ENCODE measurements at regions not wholly inside any gene's neighbourhood (a gene's known extent, or its start where the extent isn't known, plus 50 kb on each side); places are given as distances from the start of the nearest gene placed in this dataset.

GRCh38 chr3:102068327-102068726 lies 219.0 kb downstream of the NFKBIZ start:
- no peak for ATAC-seq (ENCODE audit: low FRiP score)

DNA sequence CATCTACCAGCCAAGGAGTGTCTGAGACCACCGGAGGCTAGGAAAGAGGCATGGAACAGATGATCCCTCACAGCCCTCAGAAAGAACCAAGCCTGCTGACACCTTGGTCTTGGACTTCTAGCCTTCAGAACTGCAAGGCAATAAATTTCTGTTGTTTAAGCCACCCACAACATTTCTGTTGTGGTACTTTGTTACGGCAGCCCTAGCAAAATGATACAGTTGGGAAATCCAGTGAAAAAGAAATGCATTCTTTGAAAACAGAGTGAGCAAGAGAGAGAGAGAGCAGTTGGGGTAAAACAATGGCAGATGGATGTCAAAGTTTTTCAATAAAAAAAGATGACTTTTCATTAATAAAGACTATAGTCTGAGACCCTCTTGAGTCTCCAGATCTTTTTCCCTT lies 219.4 kb downstream of the NFKBIZ start:
- no peak for DNase-seq (ENCODE audit: low spot score)
- ATAC-seq (ENCODE audit: low FRiP score): no peak
- no peak for TF ChIP-seq CTCF (IDR thresholded peaks at IDR 0.05)

More at GRCh38 chr3:102068327-102068726, 219.0 kb downstream of the NFKBIZ start:
- DNase-seq (ENCODE audit: low spot score): no peak
- TF ChIP-seq CTCF (IDR thresholded peaks at IDR 0.05): no peak

DNA sequence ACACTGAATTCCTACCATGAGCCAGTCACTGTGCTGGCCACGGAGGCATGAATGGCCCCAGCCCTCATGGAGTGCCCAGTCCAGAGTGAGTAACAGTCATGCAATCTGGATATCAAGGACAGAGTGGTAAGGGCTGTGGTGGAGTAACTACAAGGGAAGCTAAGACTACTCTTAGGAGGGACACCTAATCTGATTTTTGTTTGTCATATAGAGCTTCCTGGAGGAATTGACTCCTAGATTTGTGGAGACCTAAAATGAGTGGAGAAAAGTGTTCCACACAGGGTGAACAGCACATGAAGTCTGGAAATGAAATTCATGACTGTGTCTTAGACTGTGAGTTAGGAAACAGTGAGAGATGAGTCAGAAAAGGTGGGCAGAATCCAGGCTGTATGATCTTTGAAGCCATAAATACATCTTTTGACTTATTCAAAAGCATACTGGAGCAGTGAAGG lies 219.9 kb downstream of the NFKBIZ start:
- no peak for TF ChIP-seq CTCF (IDR thresholded peaks at IDR 0.05)
- ATAC-seq (ENCODE audit: low FRiP score) (peak; percentile 97), DNase-seq (ENCODE audit: low spot score) (no peak)

DNA sequence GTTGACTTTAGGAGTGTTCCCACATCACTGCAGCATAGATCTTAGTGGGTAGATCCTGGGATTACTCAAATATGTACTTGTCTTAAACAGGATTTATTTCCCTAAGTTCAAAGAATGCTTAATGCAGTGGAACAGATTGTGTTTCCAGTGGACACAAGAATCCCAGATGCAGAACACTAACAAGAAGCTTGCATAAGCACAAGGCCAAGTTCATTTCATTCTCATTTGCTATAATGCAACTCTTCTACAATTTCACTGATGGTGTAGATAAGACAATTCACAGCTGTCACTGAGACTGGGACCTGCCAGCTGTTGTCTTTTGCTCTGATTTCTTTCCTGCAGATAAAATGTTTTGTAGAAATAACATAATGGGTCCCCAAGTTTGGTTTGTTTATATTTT lies 225.6 kb downstream of the NFKBIZ start:
- ATAC-seq (ENCODE audit: low FRiP score) (no peak), DNase-seq (ENCODE audit: low spot score) (no peak)
- no peak for TF ChIP-seq CTCF (IDR thresholded peaks at IDR 0.05)

DNA sequence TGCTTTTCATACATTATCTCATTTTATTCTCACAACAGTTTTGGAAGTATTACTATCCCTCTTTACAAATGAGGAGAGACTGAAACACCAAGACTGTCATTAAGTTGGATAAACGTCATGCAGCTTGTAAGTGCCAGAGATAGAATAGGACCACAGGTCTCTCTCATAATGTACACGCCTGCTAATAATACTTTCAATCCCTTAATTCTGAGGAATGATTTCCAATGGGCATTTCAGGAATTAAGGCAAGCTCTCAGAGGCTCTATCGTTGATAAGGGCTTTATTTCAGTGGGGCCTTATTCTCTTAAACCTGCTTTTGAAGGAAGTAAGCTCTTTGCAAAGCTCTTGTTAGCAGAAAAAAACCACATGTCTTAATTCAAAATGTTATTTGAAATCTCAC lies 229.1 kb downstream of the NFKBIZ start:
- ATAC-seq (ENCODE audit: low FRiP score) (no peak), DNase-seq (ENCODE audit: low spot score) (no peak)
- TF ChIP-seq CTCF (IDR thresholded peaks at IDR 0.05): no peak

- DNase-seq (ENCODE audit: low spot score) (no peak), ATAC-seq (ENCODE audit: low FRiP score) (no peak)
- no peak for TF ChIP-seq CTCF (IDR thresholded peaks at IDR 0.05)
Observed at GRCh38 chr3:102078854-102079808, 229.8 kb downstream of the NFKBIZ start.

DNA sequence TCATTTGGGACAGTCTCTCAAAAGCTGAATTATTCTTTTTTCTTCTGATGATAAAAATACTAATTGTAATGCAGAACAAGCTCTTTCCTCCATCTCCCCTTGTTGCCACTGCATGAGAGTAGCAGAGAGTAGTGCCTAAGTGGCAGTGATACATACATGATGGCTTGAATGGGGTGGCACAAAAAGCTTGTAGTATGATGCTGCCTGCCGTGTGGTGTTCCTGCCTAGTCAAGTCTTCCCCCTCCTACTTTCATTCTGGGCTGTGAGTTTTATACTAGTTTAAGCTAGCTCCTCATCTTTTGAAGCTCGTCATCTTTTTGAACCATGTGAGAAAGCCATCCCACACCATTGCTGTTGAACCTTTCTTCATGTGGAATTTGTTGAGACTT lies 230.5 kb downstream of the NFKBIZ start:
- no peak for TF ChIP-seq CTCF (IDR thresholded peaks at IDR 0.05)
- ATAC-seq (ENCODE audit: low FRiP score) (no peak), DNase-seq (ENCODE audit: low spot score) (no peak)
